ENCODE measurements at regions not wholly inside any gene's neighbourhood (a gene's known extent, or its start where the extent isn't known, plus 50 kb on each side); places are given as distances from the start of the nearest gene placed in this dataset.

- Histone ChIP-seq H3K79me2 (ENCODE audit: insufficient read depth, low read length) (no peaks in the 10 kb centered on the region), H3K4me3 (ENCODE audit: insufficient read depth, low read length) (no peak overlapping the region), H3K4me1 (ENCODE audit: insufficient read depth, low read length) (peaks cover 23% of the 10 kb centered on the region), H3K4me2 (ENCODE audit: insufficient read depth, low read length) (no peak overlapping the region), H3K36me3 (ENCODE audit: insufficient read depth, low read length) (no peaks in the 10 kb centered on the region), H4K20me1 (ENCODE audit: insufficient read depth, low read length) (no peaks in the 10 kb centered on the region), H3K27me3 (ENCODE audit: insufficient read depth, low read length) (no peaks in the 10 kb centered on the region), H3K27ac (ENCODE audit: low read depth, low read length) (peak overlapping the region; percentile 70), H3K9me3 (ENCODE audit: low read depth, low read length) (no peaks in the 10 kb centered on the region), H2AFZ (ENCODE audit: low read length) (no peak overlapping the region)
- DNase-seq (ENCODE audit: insufficient read length, low spot score, missing footprints): peak; percentile 30
- TF ChIP-seq CTCF (IDR thresholded peaks at IDR 0.05; ENCODE audit: extremely low read depth, low read depth, low read length): no peak
Observed at GRCh38 chr21:27681038-27681437, 714.1 kb upstream of the ADAMTS5 start.

GRCh38 chr21:27680181-27680580, 713.3 kb upstream of the ADAMTS5 start:
- H3K27me3 ChIP-seq (ENCODE audit: insufficient read depth, low read length): no peaks in the 10 kb centered on the region
- no peak for TF ChIP-seq CTCF (IDR thresholded peaks at IDR 0.05; ENCODE audit: extremely low read depth, low read depth, low read length)

GRCh38 chr21:27678511-27678910, 711.6 kb upstream of the ADAMTS5 start:
- no peaks in the 10 kb centered on the region for H3K9me3 ChIP-seq (ENCODE audit: low read depth, low read length)
- no peaks in the 10 kb centered on the region for H3K27me3 ChIP-seq (ENCODE audit: insufficient read depth, low read length)
- H3K36me3 ChIP-seq (ENCODE audit: insufficient read depth, low read length): no peaks in the 10 kb centered on the region
- no peak for TF ChIP-seq CTCF (IDR thresholded peaks at IDR 0.05; ENCODE audit: extremely low read depth, low read depth, low read length)
- H3K4me2 ChIP-seq (ENCODE audit: insufficient read depth, low read length): no peak overlapping the region
- no peak overlapping the region for H3K27ac ChIP-seq (ENCODE audit: low read depth, low read length)
- H2AFZ ChIP-seq (ENCODE audit: low read length): no peak overlapping the region
- H4K20me1 ChIP-seq (ENCODE audit: insufficient read depth, low read length): no peaks in the 10 kb centered on the region
- H3K4me3 ChIP-seq (ENCODE audit: insufficient read depth, low read length): no peak overlapping the region
- DNase-seq (ENCODE audit: insufficient read length, low spot score, missing footprints): no peak
- H3K79me2 ChIP-seq (ENCODE audit: insufficient read depth, low read length): no peaks in the 10 kb centered on the region
- H3K4me1 ChIP-seq (ENCODE audit: insufficient read depth, low read length): peaks cover 30% of the 10 kb centered on the region

More at GRCh38 chr21:27680181-27680580, 713.3 kb upstream of the ADAMTS5 start:
- Histone ChIP-seq H3K4me2 (ENCODE audit: insufficient read depth, low read length) (no peak overlapping the region), H4K20me1 (ENCODE audit: insufficient read depth, low read length) (no peaks in the 10 kb centered on the region), H3K79me2 (ENCODE audit: insufficient read depth, low read length) (no peaks in the 10 kb centered on the region), H3K36me3 (ENCODE audit: insufficient read depth, low read length) (no peaks in the 10 kb centered on the region), H2AFZ (ENCODE audit: low read length) (no peak overlapping the region), H3K4me1 (ENCODE audit: insufficient read depth, low read length) (peaks cover 23% of the 10 kb centered on the region), H3K27ac (ENCODE audit: low read depth, low read length) (peak overlapping the region; percentile 70), H3K4me3 (ENCODE audit: insufficient read depth, low read length) (no peak overlapping the region), H3K9me3 (ENCODE audit: low read depth, low read length) (no peaks in the 10 kb centered on the region)
- DNase-seq (ENCODE audit: insufficient read length, low spot score, missing footprints): no peak

- Histone ChIP-seq H3K79me2 (ENCODE audit: insufficient read depth, low read length) (no peaks in the 10 kb centered on the region), H3K4me3 (ENCODE audit: insufficient read depth, low read length) (no peak overlapping the region), H2AFZ (ENCODE audit: low read length) (no peak overlapping the region), H3K9me3 (ENCODE audit: low read depth, low read length) (no peaks in the 10 kb centered on the region), H3K4me1 (ENCODE audit: insufficient read depth, low read length) (peaks cover 30% of the 10 kb centered on the region), H3K27me3 (ENCODE audit: insufficient read depth, low read length) (no peaks in the 10 kb centered on the region), H3K27ac (ENCODE audit: low read depth, low read length) (peak overlapping the region; percentile 46), H4K20me1 (ENCODE audit: insufficient read depth, low read length) (no peaks in the 10 kb centered on the region), H3K36me3 (ENCODE audit: insufficient read depth, low read length) (no peaks in the 10 kb centered on the region), H3K4me2 (ENCODE audit: insufficient read depth, low read length) (no peak overlapping the region)
- no peak for DNase-seq (ENCODE audit: insufficient read length, low spot score, missing footprints)
- no peak for TF ChIP-seq CTCF (IDR thresholded peaks at IDR 0.05; ENCODE audit: extremely low read depth, low read depth, low read length)
Observed at GRCh38 chr21:27677546-27677945, 710.7 kb upstream of the ADAMTS5 start.

Measured in osteoblast (primary cell).